Ascending aorta (tissue), 2 donors: ENCODE measurements at regions not wholly inside any gene's neighbourhood (a gene's known extent, or its start where the extent isn't known, plus 50 kb on each side); places are given as distances from the start of the nearest gene placed in this dataset.

Experiments
- DNase-seq, 2 donors: peaks; one replicate each; pipeline ENCODE4 v3.0.0-alpha.2; 2019; ENCODE audit warnings: low spot score in 2 of 2
- H3K27ac ChIP-seq, 2 donors: fragments of 200-600 bp; sonication (generic); one replicate each; pipeline ENCODE4 v1.5.1; 2016 to 2017; ENCODE audit warnings: mild to moderate bottlenecking in 1 of 2
- H3K27me3 ChIP-seq: fragments of 200-600 bp; sonication (generic); one replicate; pipeline ENCODE4 v1.5.1; 2017
- H3K36me3 ChIP-seq, 2 donors: fragments of 200-600 bp; sonication (generic); one replicate each; pipeline ENCODE4 v1.5.1; 2016
- H3K4me1 ChIP-seq, 2 donors: fragments of 200-600 bp; sonication (generic); one replicate each; pipeline ENCODE4 v1.5.1; 2016 to 2017; ENCODE audit warnings: mild to moderate bottlenecking in 1 of 2
- H3K4me3 ChIP-seq, 2 donors: fragments of 200-600 bp; sonication (generic); one replicate each; pipeline ENCODE4 v1.5.1; 2016 to 2017; ENCODE audit warnings: mild to moderate bottlenecking in 1 of 2
- H3K9me3 ChIP-seq, 2 donors: fragments of 200-600 bp; sonication (generic); one replicate each; pipeline ENCODE4 v1.5.1; 2016
- intact Hi-C: fragments of 100-400 bp; cut with DNase I; formaldehyde crosslinking; loops from one replicate; pipeline ENCODE4 v1.15.1; 2023
- TF ChIP-seq, protein P1 (sequence below), 3 experiments: fragments of 200-600 bp in 2 of 3; fragments of 450-650 bp in 1 of 3; sonication (generic) in 2 of 3; IDR thresholded peaks; one replicate each; pipeline ENCODE4 v1.5.1; 2016 to 2019; ENCODE audit warnings: antibody characterized with exemption in 3 of 3, mild to moderate bottlenecking in 1 of 3, moderate library complexity in 1 of 3

DNA sequence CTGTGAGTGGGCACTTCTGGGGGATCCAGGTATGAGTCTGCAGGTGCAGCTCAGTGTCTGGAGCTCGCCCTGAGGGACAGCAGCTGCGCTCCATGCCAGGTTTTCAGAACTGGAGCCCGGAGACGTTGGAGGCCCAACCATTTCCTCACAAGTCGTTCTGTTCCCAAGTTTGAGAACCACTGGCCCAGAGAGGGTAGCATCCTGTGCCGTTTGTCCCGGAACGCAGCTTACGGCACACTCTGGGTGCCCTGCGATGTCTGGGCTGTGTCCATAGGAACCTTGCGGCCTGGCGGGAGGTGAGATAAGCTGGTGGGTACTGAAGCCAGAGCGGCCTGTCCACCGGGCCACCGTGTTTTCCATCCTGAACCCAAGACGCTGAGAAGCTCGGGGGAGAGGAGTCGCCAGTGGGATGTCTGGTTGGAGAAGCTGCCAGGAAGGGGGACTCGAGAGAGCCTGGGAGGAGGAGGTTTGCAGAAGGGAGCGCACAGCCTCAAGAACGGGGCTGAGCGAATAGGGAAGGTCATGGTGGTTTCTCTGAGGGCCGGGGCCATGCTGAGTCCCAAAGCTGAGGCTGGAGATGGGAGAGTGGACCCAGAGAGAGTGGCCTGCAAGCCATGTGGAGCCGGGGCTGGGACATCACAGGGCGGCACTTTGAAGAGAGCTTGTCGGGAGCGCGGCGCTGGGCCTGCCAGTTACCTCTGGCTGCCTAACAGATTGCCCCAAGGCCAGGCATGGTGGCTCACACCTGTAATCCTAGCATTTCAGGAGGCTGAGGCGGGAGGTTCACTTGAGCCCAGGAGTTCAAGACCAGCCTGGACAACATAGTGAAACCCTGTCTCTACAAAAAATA, 211.0 kb upstream of the GSE1 start:
- no peak overlapping the region for H3K27ac ChIP-seq
- TF ChIP-seq, protein P1, sequence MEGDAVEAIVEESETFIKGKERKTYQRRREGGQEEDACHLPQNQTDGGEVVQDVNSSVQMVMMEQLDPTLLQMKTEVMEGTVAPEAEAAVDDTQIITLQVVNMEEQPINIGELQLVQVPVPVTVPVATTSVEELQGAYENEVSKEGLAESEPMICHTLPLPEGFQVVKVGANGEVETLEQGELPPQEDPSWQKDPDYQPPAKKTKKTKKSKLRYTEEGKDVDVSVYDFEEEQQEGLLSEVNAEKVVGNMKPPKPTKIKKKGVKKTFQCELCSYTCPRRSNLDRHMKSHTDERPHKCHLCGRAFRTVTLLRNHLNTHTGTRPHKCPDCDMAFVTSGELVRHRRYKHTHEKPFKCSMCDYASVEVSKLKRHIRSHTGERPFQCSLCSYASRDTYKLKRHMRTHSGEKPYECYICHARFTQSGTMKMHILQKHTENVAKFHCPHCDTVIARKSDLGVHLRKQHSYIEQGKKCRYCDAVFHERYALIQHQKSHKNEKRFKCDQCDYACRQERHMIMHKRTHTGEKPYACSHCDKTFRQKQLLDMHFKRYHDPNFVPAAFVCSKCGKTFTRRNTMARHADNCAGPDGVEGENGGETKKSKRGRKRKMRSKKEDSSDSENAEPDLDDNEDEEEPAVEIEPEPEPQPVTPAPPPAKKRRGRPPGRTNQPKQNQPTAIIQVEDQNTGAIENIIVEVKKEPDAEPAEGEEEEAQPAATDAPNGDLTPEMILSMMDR (IDR thresholded peaks at IDR 0.05): no peak
- H3K4me3 ChIP-seq: no peak overlapping the region
- no peaks in the 10 kb centered on the region for H3K36me3 ChIP-seq
- DNase-seq: no peak
- H3K9me3 ChIP-seq: no peaks in the 10 kb centered on the region
- no peaks in the 10 kb centered on the region for H3K27me3 ChIP-seq
- no peaks in the 10 kb centered on the region for H3K4me1 ChIP-seq
- intact Hi-C loops: no loop called here

DNA sequence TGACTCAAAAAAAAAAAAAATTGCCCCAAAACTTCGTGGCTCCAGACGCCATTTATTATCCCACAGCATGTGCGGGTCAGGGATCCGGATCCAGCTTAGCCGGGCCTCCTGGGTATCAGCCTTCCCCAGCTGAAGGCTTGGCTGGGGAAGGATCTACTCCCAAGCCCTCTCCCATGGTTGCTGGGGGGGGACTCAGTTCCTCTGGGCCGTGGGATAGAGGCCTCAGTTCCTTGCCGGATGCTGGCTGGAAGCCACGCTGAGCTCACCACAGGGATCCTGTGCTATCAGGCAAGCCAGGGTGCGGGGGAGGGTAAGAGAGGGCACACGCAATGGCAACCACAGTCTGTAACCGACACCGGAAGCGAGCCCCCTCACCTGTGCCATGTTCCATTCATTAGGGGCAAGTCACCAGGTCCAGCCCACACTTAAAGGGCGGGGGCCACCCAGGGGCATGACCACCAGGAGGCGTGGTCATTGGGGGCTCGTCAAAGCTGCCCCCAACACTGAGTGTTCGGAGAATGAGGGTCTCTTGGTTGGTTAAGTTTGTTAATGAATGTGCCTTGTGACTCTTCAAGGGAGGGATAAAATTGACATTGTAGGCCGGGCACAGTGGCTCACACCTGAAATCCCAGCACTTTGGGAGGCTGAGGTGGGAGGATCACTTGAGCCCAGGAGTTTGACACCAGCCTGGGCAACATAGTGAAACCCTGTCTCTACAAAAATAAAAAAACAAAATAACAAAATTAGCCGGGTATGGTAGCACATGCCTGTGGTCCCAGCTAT, 210.0 kb upstream of the GSE1 start:
- no peaks in the 10 kb centered on the region for H3K36me3 ChIP-seq
- H3K4me3 ChIP-seq: no peak overlapping the region
- TF ChIP-seq, protein P1 (IDR thresholded peaks at IDR 0.05): no peak
- no peak for DNase-seq
- no peaks in the 10 kb centered on the region for H3K27me3 ChIP-seq
- H3K27ac ChIP-seq: no peak overlapping the region
- H3K4me1 ChIP-seq: no peaks in the 10 kb centered on the region
- intact Hi-C loops: no loop called here
- no peaks in the 10 kb centered on the region for H3K9me3 ChIP-seq

DNA sequence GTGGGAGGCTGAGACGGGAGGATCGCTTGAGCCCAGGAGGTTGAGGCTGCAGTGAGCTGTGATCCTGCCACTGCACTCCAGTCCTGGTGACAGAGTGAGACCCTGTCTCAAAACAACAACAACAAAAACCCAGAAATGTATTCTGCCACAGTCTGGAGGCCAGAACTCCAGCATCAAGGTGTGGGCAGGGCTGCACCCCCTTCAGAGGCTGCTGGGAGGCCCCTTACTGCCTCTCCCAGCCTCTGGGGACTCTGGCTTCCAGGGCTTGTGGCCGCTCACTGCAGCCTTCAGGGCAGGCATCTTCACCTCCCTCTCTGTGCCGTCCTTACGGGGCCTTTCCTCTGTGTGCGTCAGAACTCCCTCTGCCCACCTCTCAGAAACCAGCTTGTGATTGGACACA, 209.4 kb upstream of the GSE1 start:
- no peak overlapping the region for H3K27ac ChIP-seq
- no peaks in the 10 kb centered on the region for H3K4me1 ChIP-seq
- H3K9me3 ChIP-seq: no peaks in the 10 kb centered on the region
- H3K36me3 ChIP-seq: no peaks in the 10 kb centered on the region
- H3K4me3 ChIP-seq: no peak overlapping the region
- intact Hi-C loops: no loop called here
- no peak for DNase-seq
- no peaks in the 10 kb centered on the region for H3K27me3 ChIP-seq
- TF ChIP-seq, protein P1 (IDR thresholded peaks at IDR 0.05): no peak

DNA sequence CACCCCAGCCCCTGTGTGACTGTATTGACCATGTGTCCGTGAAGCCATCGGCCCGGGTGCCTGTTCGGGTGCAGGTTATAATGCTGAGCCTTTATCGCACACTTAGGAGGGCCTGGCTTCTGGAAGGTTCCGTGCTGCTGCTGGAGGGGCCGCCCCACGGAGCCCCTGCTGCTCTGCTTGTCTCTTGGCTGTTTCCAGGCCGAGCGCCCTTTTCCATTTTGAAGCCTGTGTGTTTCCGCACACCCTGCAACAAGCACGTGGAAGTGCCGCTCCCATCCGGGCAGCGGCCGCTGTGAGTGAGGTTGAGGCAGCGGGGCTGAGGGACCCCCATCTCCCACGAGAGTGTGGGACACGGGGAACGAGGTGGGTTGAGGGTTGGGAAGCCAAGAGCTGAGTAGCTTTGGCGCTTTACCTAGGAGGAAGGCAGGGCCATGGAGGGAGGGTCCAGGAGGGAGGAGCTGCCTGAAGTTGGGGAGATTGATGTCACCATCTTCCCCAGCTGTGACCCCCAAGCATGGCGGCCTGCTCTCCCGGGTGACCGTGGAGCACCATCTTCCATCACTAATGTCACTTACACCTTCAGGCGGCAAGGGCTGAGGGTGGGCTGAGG, 200.1 kb upstream of the GSE1 start:
- Histone ChIP-seq H3K27me3 (no peaks in the 10 kb centered on the region), H3K4me1 (no peaks in the 10 kb centered on the region), H3K36me3 (no peaks in the 10 kb centered on the region), H3K27ac (no peak overlapping the region), H3K9me3 (no peaks in the 10 kb centered on the region), H3K4me3 (no peak overlapping the region)
- intact Hi-C loops: no loop called here
- TF ChIP-seq, protein P1 (IDR thresholded peaks at IDR 0.05): no peak
- no peak for DNase-seq

DNA sequence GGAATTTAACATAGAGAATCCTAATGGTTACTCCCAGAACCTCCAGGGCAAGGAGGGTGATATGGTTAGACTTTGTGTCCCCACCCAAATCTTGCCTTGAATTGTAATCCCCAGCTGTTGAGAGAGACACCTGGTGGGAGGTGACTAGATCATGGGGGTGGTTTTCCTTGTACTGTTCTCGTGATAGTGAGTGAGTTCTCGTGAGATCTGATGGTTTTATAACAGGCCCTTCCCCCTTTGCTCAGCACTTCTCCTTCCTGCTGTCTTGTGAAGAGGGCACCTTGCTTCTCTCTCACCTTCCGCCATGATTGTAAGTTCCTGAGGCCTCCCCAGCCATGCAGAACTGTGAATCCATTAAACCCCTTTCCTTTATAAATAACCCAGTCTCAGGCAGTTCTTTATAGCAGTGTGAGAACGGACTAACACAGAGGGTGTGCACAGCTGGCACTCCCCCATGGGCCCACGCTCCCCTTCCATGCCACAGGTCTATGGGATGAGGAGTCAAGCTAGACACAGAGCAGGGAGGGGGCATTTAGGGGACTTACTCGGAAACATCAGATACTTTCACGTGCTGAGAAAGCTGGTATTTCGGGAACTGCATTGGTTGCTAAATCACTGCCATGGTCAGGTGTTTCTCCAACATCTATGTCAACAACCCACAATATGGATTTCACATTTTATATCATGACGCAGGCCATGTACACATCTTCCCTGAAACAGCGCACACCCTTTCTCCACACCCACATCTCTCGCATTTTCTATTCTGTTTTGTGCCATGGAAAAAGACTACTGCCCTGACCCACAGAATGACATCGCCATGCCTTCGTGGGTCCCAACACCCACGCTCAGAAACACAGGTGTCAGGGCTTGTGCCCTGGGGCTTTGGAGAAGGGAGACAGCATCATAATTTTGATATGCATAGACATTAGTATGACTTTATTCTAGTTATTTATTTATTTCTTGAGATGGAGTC, 199.1 kb upstream of the GSE1 start:
- intact Hi-C loops: no loop called here
- Histone ChIP-seq H3K27me3 (no peaks in the 10 kb centered on the region), H3K27ac (no peak overlapping the region), H3K4me1 (no peaks in the 10 kb centered on the region), H3K9me3 (no peaks in the 10 kb centered on the region), H3K36me3 (no peaks in the 10 kb centered on the region), H3K4me3 (no peak overlapping the region)
- no peak for DNase-seq
- TF ChIP-seq, protein P1 (IDR thresholded peaks at IDR 0.05): no peak
